ENCODE measurements at regions not wholly inside any gene's neighbourhood (a gene's known extent, or its start where the extent isn't known, plus 50 kb on each side); places are given as distances from the start of the nearest gene placed in this dataset.
A peak's percentile ranks its signal among the peaks of the same experiment; 100 is the strongest.

DNA sequence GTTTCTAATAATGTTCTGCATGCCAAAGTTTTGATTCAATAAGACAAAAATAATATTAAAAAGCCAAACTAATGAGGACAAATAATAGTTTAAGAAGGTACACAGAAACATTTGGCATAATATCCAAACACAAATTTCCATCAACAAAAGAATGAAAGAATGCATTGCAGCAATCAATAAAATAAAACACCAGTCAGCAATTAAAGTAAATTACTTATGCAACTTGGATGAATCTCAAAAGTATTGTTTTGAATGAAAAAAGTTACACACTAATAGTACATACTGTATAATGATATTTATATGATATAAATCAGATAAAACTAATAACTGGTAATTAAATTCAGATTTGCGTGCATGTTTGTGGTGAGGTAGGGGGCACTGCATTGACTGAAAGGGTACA, 285.5 kb upstream of the PCDH10 start:
- Histone ChIP-seq H3K4me1 (ENCODE audit: insufficient read depth, poor library complexity, severe bottlenecking) (peaks cover 7% of the 10 kb centered on the region), H3K36me3 (ENCODE audit: low read depth) (no peaks in the 10 kb centered on the region), H3K4me3 (ENCODE audit: severe bottlenecking) (no peak overlapping the region), H3K27me3 (ENCODE audit: insufficient read depth, poor library complexity, severe bottlenecking) (no peaks in the 10 kb centered on the region), H3K9me3 (ENCODE audit: severe bottlenecking) (no peaks in the 10 kb centered on the region), H3K27ac (ENCODE audit: poor library complexity, severe bottlenecking) (no peak overlapping the region)
- TF ChIP-seq, protein P1, sequence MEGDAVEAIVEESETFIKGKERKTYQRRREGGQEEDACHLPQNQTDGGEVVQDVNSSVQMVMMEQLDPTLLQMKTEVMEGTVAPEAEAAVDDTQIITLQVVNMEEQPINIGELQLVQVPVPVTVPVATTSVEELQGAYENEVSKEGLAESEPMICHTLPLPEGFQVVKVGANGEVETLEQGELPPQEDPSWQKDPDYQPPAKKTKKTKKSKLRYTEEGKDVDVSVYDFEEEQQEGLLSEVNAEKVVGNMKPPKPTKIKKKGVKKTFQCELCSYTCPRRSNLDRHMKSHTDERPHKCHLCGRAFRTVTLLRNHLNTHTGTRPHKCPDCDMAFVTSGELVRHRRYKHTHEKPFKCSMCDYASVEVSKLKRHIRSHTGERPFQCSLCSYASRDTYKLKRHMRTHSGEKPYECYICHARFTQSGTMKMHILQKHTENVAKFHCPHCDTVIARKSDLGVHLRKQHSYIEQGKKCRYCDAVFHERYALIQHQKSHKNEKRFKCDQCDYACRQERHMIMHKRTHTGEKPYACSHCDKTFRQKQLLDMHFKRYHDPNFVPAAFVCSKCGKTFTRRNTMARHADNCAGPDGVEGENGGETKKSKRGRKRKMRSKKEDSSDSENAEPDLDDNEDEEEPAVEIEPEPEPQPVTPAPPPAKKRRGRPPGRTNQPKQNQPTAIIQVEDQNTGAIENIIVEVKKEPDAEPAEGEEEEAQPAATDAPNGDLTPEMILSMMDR (IDR thresholded peaks at IDR 0.05; ENCODE audit: poor library complexity, severe bottlenecking), result no peak
- ATAC-seq (ENCODE audit: low read depth) (no peak), DNase-seq (ENCODE audit: low spot score) (no peak)

DNA sequence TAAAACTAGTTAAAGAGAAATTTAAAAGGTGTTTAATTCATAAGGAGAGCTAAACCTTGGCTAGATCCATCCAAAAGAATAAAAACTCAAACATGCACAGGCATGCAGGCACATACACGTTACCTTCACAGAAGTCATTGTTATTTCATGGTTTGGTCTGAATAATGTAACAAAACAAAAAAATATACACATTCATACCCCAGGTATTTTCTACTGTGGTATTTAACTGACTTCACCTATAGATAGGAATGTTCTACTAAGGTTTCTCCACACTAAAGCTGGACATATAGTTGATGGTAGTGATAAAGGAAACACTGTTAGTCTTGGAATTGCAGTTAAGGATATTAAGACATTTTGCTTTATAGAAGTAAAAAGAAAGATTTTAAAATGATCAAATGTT, 283.6 kb upstream of the PCDH10 start:
- peaks cover 7% of the 10 kb centered on the region for H3K4me1 ChIP-seq (ENCODE audit: insufficient read depth, poor library complexity, severe bottlenecking)
- H3K27ac ChIP-seq (ENCODE audit: poor library complexity, severe bottlenecking), result no peak overlapping the region
- TF ChIP-seq, protein P1 (IDR thresholded peaks at IDR 0.05; ENCODE audit: poor library complexity, severe bottlenecking), result no peak
- no peaks in the 10 kb centered on the region for H3K9me3 ChIP-seq (ENCODE audit: severe bottlenecking)
- no peak overlapping the region for H3K4me3 ChIP-seq (ENCODE audit: severe bottlenecking)
- H3K36me3 ChIP-seq (ENCODE audit: low read depth), result no peaks in the 10 kb centered on the region
- no peaks in the 10 kb centered on the region for H3K27me3 ChIP-seq (ENCODE audit: insufficient read depth, poor library complexity, severe bottlenecking)
- ATAC-seq (ENCODE audit: low read depth) (peak; percentile 83), DNase-seq (ENCODE audit: low spot score) (no peak)

DNA sequence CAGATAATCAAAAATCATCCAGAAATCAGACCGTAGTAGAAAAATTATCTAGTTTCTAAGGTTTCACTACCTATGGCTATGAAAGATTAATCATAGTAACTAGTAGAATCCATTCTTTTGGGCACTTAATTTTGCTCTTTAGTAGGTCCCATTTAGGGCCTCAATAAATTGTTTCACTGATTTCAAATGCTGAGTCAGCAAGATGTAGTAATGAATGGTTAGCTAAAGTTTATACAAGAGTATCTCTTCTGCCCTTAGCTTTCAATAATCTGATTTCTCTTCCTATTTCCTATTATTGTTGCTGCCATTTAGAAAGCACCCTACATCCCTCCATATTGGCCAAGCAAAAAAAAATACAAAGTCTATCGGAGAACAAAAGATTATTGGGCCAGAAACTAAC, 283.2 kb upstream of the PCDH10 start:
- no peak for DNase-seq (ENCODE audit: low spot score)
- TF ChIP-seq, protein P1 (IDR thresholded peaks at IDR 0.05; ENCODE audit: poor library complexity, severe bottlenecking), result no peak
- Histone ChIP-seq H3K27me3 (ENCODE audit: insufficient read depth, poor library complexity, severe bottlenecking) (no peaks in the 10 kb centered on the region), H3K9me3 (ENCODE audit: severe bottlenecking) (no peaks in the 10 kb centered on the region), H3K27ac (ENCODE audit: poor library complexity, severe bottlenecking) (no peak overlapping the region), H3K4me1 (ENCODE audit: insufficient read depth, poor library complexity, severe bottlenecking) (peaks cover 7% of the 10 kb centered on the region), H3K36me3 (ENCODE audit: low read depth) (no peaks in the 10 kb centered on the region), H3K4me3 (ENCODE audit: severe bottlenecking) (no peak overlapping the region)
- ATAC-seq (ENCODE audit: low read depth), result no peak

DNA sequence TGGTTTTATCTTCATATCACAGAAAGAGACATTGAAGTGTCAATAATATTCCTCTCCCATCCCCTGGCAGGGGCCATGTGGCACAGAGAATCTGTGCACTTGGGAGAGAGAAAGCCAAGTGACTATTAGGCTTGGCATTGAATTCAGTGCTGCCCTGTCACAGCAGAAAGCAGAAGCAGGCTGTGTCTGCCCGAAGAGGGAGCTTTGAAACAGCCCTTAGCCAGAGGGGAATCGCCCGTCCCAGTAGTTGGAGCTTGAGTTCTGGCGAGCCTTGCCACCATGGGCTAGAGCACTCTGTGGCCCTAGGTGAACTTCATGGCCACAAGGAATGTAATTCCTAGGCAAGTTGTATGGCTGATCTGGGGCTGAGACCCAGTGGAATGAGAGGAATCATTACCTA, 282.5 kb upstream of the PCDH10 start:
- TF ChIP-seq, protein P1 (IDR thresholded peaks at IDR 0.05; ENCODE audit: poor library complexity, severe bottlenecking), result no peak
- Histone ChIP-seq H3K4me3 (ENCODE audit: severe bottlenecking) (no peak overlapping the region), H3K27ac (ENCODE audit: poor library complexity, severe bottlenecking) (no peak overlapping the region), H3K9me3 (ENCODE audit: severe bottlenecking) (no peaks in the 10 kb centered on the region), H3K36me3 (ENCODE audit: low read depth) (no peaks in the 10 kb centered on the region), H3K4me1 (ENCODE audit: insufficient read depth, poor library complexity, severe bottlenecking) (peaks cover 7% of the 10 kb centered on the region), H3K27me3 (ENCODE audit: insufficient read depth, poor library complexity, severe bottlenecking) (no peaks in the 10 kb centered on the region)
- ATAC-seq (ENCODE audit: low read depth) (no peak), DNase-seq (ENCODE audit: low spot score) (no peak)

DNA sequence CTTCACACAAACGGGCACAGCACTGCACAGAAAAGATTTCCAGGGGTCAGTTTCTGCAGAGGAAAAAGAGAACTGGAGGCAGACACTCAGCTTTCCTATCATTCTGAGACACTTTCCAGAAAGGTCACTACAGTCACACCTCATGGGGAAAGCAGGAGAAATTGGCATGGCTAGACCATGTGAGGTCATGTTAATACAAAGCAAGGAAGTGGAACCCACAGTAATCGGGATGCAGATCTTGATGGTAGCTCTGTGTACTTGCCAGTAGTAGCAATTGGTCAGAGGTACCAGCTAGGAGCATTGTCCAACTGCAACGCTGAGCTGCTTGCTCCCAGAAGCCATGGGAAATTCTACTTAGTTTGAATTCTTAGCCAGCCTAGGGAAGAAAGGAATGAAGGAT, 255.3 kb upstream of the PCDH10 start:
- Histone ChIP-seq H3K4me3 (ENCODE audit: severe bottlenecking) (no peak overlapping the region), H3K9me3 (ENCODE audit: severe bottlenecking) (no peaks in the 10 kb centered on the region), H3K27me3 (ENCODE audit: insufficient read depth, poor library complexity, severe bottlenecking) (no peaks in the 10 kb centered on the region), H3K27ac (ENCODE audit: poor library complexity, severe bottlenecking) (no peak overlapping the region), H3K4me1 (ENCODE audit: insufficient read depth, poor library complexity, severe bottlenecking) (no peaks in the 10 kb centered on the region), H3K36me3 (ENCODE audit: low read depth) (no peaks in the 10 kb centered on the region)
- TF ChIP-seq, protein P1 (IDR thresholded peaks at IDR 0.05; ENCODE audit: poor library complexity, severe bottlenecking), result no peak
- ATAC-seq (ENCODE audit: low read depth) (no peak), DNase-seq (ENCODE audit: low spot score) (no peak)

Data from RWPE2 (cell line).